ENCODE measurements at regions not wholly inside any gene's neighbourhood (a gene's known extent, or its start where the extent isn't known, plus 50 kb on each side); places are given as distances from the start of the nearest gene placed in this dataset.

DNA sequence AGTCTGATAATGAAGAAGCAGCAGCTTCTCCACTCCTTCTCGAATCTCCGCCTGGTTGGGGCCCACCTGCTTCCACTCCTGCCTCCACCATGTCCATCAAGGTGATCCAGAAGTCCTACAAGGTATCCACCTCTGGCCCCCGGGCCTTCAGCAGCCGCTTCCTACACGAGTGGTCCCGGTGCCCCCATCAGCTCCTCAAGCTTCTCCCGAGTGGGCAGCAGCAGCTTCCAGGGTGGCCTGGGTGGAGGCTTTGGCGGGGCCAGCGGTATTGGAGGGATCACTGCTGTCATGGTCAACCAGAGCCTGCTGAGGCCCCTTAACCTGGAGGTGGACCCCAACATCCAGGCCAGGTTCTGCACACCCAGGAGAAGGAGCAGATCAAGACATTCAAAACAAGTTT is 381.0 kb upstream of the USP15 start:
- DNase-seq, result no peak

DNA sequence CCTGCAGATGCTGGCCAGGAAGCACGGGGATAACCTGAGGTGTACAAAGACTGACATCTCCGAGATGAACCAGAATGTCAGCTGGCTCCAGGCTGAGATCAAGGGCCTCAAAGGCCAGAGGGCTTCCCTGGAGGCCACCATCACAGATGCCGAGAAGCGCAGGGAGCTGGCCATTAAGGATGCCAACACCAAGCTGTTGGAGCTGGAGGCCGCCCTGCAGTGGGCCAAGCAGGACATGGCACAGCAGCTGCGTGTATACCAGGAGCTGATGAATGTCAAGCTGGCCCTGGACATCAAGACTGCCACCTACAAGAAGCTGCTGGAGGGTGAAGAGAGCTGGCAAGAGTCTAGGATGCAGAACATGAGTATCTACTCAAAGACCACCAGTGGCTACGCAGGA is 380.0 kb upstream of the USP15 start:
- no peak for DNase-seq
- Histone ChIP-seq H3K27ac (no peak overlapping the region), H3K4me1 (no peaks in the 10 kb centered on the region), H3K27me3 (no peaks in the 10 kb centered on the region), H3K9me3 (peaks cover 0 to 7% (median 0%) of the 10 kb centered on the region in 3 donors), H3K36me3 (no peaks in the 10 kb centered on the region), H3K4me3 (no peak overlapping the region)
- no peak for TF ChIP-seq CTCF (IDR thresholded peaks at IDR 0.05)
- no peak for TF ChIP-seq POLR2A (IDR thresholded peaks at IDR 0.05)
- WGBS, 2 donors, result 75% methylated on average over 4 of the region's 7 CpGs; no CpG with 5 or more reads in 1 of the 2 donors
- intact Hi-C loops (cut with DNase I), result no loop called here

More for the DNA sequence above, 381.0 kb upstream of the USP15 start:
- intact Hi-C loops (cut with DNase I), result no loop called here
- WGBS, 2 donors, result 71 to 72% methylated on average over 5 of the region's 9 CpGs
- no peaks in the 10 kb centered on the region for H3K4me1 ChIP-seq
- H3K4me3 ChIP-seq, result no peak overlapping the region
- H3K9me3 ChIP-seq, result peaks cover 0 to 7% (median 0%) of the 10 kb centered on the region in 3 donors
- H3K36me3 ChIP-seq, result no peaks in the 10 kb centered on the region
- no peak for TF ChIP-seq CTCF (IDR thresholded peaks at IDR 0.05)
- TF ChIP-seq POLR2A (IDR thresholded peaks at IDR 0.05), result no peak
- H3K27ac ChIP-seq, result no peak overlapping the region
- H3K27me3 ChIP-seq, result no peaks in the 10 kb centered on the region

DNA sequence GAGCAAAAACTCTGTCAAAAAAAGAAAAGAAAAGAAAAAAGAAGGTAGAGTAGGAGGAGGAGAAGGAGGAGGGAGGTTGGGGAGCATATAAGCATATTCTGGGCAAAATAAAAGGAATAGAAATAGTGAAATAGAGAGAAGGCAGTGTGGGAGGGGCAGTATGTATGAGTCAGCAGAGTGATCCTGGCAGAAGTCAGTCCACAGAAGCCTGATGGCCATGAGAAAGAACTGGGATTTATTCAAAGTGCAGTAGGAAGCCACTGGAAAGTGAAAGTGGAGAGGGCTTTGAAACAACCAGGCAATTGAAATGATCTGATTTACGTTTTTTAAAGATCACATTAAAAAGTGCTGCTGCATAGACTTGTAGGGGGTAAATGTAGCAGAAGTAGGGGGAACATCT is 368.6 kb upstream of the USP15 start:
- Histone ChIP-seq H3K36me3 (no peaks in the 10 kb centered on the region), H3K9me3 (no peaks in the 10 kb centered on the region), H3K4me1 (no peaks in the 10 kb centered on the region), H3K27ac (no peak overlapping the region), H3K4me3 (no peak overlapping the region), H3K27me3 (no peaks in the 10 kb centered on the region)
- 37 to 45% methylated on average over 1 of the region's 1 CpG for WGBS, 2 donors
- DNase-seq, result no peak
- intact Hi-C loops (cut with DNase I), result no loop called here
- TF ChIP-seq POLR2A (IDR thresholded peaks at IDR 0.05) (no peak), CTCF (IDR thresholded peaks at IDR 0.05) (no peak)

- H3K4me1 ChIP-seq, result no peaks in the 10 kb centered on the region
- no peak overlapping the region for H3K27ac ChIP-seq
- WGBS, 2 donors, result 46 to 88% methylated on average over 1 of the region's 1 CpG
- intact Hi-C loops (cut with DNase I), result no loop called here
- H3K4me3 ChIP-seq, result no peak overlapping the region
- no peak for TF ChIP-seq CTCF (IDR thresholded peaks at IDR 0.05)
- TF ChIP-seq POLR2A (IDR thresholded peaks at IDR 0.05), result no peak
- H3K27me3 ChIP-seq, result no peaks in the 10 kb centered on the region
- peaks cover 0 to 10% (median 6%) of the 10 kb centered on the region in 3 donors for H3K9me3 ChIP-seq
- H3K36me3 ChIP-seq, result no peaks in the 10 kb centered on the region
- no peak for DNase-seq
Measured at GRCh38 chr12:61894168-61894567, 366.0 kb upstream of the USP15 start.

DNA sequence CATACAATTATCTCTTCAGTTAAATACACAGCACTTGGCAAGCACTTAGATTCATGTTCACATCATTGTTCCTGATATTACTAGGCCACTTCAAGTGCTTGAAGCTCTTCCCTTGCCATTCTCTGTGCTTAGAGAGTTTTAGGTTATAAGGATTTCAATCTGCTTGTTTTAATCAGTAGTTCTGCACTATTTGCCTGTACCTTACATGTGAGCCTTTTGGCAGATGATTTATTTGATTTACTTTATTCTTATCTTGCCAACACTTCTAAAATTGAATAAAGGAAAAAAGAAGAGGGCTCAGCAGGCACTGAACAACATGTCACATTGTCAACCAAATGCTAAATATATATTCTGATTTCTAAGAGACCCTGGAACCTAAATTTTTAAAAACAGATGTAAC is 363.8 kb upstream of the USP15 start:
- TF ChIP-seq POLR2A (IDR thresholded peaks at IDR 0.05) (no peak), CTCF (IDR thresholded peaks at IDR 0.05) (no peak)
- Histone ChIP-seq H3K9me3 (peaks cover 0 to 10% (median 6%) of the 10 kb centered on the region in 3 donors), H3K27me3 (no peaks in the 10 kb centered on the region), H3K36me3 (no peaks in the 10 kb centered on the region), H3K4me1 (no peaks in the 10 kb centered on the region), H3K27ac (no peak overlapping the region), H3K4me3 (no peak overlapping the region)
- DNase-seq, result no peak
- intact Hi-C loops (cut with DNase I), result no loop called here
